Bone marrow (tissue), 2 donors: ENCODE measurements at regions not wholly inside any gene's neighbourhood (a gene's known extent, or its start where the extent isn't known, plus 50 kb on each side); places are given as distances from the start of the nearest gene placed in this dataset.

Experiments
- DNase-seq, 2 donors: peaks; one replicate each; lab custom pipeline; 2025; lab: John Stamatoyannopoulos, UW

- DNase-seq: no peak
These were observed 276.6 kb downstream of the GADD45G start for GRCh38 chr9:89881431-89881830.

GRCh38 chr9:89882930-89883361, 278.1 kb downstream of the GADD45G start:
- DNase-seq: no peak

- no peak for DNase-seq
These were observed 278.9 kb downstream of the GADD45G start for GRCh38 chr9:89883401-89884341.

- DNase-seq: no peak
These were observed 279.7 kb downstream of the GADD45G start for GRCh38 chr9:89884356-89885083.

DNA sequence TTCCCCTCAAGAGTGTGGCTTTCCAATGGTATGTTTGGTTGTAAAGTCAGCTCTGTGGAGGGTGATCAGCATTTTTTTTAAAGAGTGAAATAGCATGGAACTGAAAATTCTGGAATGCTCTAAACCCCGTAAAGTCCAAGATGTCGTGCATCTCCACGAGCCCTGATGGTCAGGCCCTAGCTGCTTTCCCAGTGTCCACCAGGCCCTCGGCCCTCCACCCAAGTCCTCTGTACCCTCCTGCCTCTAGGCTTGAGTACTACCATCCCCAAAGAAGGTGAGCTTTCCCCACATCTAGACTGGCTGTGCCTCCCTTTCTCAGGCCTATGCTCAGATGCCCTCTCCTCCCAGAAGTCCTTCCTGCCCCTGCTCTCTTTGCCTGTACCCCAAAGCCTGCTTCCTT, 280.3 kb downstream of the GADD45G start:
- no peak for DNase-seq

GRCh38 chr9:89886281-89886700, 281.5 kb downstream of the GADD45G start:
- no peak for DNase-seq

DNA sequence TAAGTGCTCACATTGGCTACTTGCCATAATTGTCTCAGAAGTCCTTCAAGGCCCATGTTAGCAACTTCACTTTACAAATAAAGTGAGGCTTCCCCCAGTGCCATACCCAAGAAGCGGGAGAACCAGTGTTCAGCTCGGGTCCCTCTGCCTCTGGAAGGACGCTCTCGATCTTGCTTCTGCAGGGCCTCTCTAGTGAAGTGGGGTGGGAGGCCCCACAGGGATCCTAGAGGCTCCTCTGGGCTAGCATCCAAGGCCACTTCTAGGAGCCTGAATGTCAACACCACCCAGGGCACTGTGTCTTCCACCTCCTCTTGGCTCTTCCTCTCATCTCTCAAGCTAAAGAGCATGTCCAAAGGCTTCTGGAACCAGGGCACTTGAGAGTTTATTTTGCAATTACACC, 282.5 kb downstream of the GADD45G start:
- no peak for DNase-seq

DNA sequence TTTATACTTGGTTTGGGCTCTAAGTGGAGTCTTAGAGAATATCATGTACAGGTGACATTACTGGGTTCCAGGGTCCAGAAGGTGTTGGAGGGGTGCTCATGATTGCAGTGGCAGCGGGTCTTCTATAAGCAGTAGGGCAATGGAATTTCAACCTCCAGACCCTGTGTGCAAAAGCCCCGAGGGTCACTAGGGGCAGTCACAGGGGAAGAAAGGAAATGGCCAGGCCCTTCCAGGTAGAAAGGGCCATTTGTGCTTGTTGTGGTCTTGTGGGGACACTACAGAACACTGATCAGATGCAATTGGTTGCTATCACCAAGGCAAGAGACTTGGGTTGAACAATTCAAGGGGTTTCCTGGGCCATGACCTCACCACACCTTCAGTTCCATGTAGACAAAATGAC, 283.4 kb downstream of the GADD45G start:
- DNase-seq: no peak

- DNase-seq: no peak
These were observed 283.9 kb downstream of the GADD45G start for GRCh38 chr9:89888677-89889076.

GRCh38 chr9:89889865-89890264, 285.1 kb downstream of the GADD45G start:
- no peak for DNase-seq

- DNase-seq: no peak
These were observed 285.6 kb downstream of the GADD45G start for GRCh38 chr9:89890326-89890980.

DNA sequence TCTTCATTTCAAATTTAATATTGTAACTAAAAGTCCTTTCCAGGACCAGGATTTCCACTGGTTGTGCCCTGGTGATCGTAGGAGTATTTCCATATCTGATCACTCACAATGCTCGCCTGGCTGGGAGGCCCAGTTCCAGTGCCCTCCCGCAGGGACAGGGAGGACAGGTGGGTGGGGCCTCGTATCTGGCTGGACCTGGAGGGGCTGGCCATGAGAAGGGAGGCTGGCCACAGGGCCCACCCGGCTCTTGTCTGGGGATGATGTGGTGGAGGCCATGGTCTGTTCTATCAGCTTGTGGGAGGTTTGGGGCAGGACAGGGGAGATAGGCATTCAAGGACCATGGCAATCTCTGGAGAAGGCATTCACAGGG, 286.4 kb downstream of the GADD45G start:
- no peak for DNase-seq

- DNase-seq: no peak
These were observed 286.9 kb downstream of the GADD45G start for GRCh38 chr9:89891591-89892304.

GRCh38 chr9:89892920-89893319, 288.1 kb downstream of the GADD45G start:
- DNase-seq: no peak

- no peak for DNase-seq
These were observed 289.1 kb downstream of the GADD45G start for GRCh38 chr9:89893886-89894285.

- DNase-seq: no peak
These were observed 292.1 kb downstream of the GADD45G start for GRCh38 chr9:89896806-89897340.

DNA sequence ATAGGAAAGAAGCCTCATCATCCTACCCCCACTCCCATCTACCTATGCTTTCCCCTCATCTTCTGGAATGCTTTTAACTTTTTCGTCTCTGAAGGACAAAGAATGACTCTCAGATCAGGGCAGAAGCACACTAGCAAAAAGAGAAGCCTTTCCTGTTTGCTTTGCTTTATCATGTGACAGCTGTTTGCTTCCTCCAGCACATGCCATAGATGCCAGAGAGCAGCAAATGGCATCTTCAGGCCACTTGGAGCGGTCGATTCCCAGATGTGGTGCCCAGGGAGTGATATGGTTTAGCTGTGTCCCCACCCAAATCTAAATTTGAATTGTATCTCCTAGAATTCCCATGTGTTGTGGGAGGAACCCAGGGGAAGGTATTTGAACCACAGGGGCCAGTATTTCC, 294.8 kb downstream of the GADD45G start:
- DNase-seq: no peak

DNA sequence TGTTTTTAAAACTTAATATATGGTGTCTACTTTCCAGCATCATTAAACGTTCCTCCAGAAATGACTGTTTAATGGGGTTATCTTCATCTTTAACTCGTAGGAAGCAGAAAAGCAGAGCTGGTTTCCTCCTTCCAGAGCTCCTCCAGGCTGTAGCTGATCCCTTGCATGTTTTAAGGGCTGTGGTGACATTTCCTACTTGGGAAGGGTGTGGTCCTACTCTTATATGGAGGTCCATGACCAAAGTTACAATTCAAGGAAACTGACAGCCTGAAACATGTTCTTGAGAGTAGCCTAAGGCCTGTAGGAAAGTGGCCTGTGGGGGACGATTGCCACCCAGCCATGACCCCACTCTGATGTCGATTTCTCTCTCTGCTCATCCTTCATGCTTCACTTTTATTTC, 297.1 kb downstream of the GADD45G start:
- no peak for DNase-seq

DNA sequence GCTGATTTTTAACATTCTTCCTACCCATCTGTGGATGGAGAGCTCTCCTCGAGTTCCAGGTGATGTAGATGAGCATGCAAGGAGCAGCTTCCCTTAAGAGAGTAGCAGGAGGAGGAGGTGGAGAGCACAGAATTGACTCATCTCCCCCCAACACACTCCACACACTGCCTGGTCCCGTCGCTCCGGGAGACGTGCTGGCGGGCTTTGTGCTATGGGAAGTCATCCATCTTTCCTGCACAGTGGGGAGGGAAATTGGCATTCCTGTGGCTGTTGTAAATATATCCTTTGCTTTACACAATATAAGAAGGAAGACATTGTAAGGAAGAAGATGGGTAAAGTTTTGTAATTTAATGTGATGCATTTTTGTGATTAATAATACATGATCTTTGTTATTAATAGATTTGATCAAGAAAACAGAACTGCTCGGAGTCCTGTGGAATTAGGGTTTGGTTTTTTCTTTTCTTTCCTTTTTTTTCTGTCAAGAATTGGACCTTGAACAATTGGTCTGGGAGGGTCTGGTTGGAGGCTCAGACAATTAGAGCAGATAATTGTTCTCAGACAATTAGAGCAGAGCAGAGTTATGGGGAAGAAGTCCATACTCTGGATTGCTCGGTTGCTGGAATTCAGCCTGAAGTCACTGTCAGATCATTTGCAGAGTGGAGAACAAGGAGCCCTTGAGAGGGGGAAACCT, 297.8 kb downstream of the GADD45G start:
- no peak for DNase-seq

DNA sequence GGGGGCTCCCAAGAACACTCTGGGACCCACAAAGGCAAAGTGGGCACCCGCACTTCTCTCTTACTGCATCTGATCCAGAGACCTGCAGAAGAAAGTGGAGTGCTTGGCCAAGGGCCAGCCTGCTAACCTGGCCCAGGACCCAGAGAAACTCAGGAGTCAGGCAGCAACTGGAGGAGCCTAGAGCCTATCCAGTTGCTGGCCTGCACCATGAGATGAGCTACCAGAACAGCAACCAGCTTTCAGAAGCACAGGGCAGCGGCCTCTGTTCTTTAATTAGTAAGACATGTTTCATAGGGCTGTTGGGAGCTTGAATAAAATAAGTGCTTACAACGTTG, 298.3 kb downstream of the GADD45G start:
- no peak for DNase-seq

DNA sequence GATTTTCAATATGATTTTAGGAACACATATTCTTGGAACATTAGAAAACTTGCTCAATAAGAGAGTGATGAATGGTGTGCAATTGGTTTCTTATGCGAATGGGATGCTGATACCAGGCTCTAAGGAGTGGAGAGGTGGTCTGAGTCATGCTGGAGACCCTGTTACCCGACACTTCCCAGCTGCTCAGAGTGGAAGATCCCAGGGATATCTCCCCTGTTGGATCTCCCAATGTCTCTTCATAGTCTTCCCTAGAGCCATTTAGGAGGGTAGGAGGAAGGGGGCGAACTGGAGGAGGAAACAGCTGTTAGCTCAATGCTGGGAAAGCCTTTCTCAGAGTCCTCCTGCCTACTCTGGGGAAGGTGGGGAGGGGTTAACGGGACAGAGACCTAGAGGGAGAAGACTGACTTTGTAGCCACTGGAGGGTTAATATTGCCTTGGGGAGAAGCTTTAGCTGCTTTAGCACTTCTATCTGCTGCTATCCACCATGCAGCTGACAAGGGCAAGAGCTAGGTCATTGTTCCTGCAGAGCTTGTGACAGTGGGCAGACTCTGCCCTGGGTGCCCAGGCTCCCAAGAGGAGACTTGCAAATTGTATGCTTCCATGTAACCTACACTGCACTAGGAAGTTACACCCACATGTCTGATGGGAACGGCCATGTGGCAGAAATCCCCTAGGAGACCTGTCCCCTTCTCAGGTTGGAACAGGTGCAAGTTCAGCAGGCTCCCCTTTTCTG, 301.0 kb downstream of the GADD45G start:
- no peak for DNase-seq
